ENCODE measurements at regions not wholly inside any gene's neighbourhood (a gene's known extent, or its start where the extent isn't known, plus 50 kb on each side); places are given as distances from the start of the nearest gene placed in this dataset.
"Not testable (repeated sequence)": the region's sequence is repeated elsewhere in the genome, so short reads cannot be mapped to it uniquely, and the experiment has no call there.

GRCh38 chr5:28421141-28421540 is 1382.8 kb upstream of the CDH9 start:
- DNase-seq, result no peak

DNA sequence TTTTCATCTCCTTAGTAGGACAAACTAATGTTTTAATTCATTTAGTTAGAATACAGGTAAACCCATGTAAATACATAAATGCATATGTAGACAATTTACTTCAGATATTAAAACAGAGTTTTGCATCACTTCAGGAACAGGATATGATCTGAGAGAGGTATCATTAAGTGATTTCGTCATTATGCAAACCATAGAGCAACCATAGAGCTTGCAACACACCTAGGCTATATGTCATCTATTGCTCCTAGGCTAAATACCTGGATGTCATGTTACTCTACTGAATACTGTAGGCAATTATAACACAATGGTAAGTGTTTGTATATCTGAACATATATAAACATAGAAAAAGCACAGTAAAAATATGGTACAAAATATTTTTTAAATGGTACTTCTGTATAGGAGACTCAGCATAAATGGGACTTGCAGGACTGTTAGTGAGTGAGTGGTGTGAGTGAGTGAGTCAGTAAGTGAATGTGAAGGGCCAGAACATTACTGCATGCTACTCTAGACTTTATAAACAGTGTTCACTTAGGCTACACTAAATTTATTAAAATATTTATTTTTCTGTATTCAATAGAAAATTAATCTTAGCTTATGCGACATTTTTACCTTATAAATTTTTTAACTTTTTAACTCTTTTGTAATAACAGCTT is 1377.5 kb upstream of the CDH9 start:
- DNase-seq, result no peak

DNA sequence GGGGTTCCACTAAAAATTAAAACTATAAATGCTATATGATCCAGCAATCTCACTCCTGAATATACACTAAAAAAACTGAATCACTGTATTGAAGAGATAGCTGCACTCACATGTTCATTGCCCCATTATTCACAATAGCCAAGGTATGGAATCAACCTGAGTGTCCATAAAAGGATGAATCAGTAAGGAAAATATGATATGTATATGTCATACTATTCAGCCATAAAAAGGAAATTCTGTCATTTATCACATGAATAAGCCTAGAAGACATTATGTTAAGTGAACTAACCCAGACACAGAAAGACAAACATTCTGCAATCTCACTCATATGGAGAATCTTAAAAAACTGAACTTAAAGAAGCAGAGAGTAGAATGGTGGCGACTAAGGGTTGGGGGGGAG is 1376.2 kb upstream of the CDH9 start:
- no peak for DNase-seq

DNA sequence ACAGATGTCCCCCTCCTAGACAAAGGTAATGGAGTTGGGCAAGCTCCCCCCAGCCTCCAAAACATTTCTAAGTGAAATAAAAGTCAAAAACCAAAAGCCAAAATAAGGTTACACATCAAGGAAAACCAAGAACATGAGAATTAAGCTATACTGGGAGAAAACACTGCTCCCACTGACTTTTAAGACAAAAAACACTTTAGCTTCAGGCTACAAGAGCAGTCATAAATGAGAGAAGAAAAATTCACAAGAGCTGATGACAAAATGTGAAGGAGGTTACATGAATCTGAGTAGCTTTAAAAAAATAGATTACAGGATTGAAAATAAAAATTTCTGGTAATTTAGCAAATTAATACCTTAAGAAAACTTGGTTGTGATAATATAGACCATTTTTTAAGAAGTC is 1370.3 kb upstream of the CDH9 start:
- no peak for DNase-seq

DNA sequence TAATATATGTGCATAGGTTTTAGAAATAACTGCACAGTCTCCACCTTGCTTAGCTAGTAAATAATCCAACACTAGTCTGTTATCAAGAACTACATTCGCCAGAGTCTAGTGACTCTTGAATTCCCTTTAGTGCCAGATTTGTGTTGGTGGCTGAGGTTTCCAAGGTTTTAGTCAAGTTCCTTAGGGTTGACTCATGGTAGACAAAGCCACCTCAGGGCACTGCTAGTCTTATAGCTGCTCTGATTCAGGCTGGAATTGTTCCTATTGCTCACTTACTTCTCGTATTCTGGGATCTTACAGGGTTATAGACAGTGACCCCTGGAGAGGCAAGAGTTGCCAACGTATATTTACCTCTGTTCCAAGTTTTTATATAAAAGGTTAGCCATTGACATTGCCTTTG is 1369.8 kb upstream of the CDH9 start:
- DNase-seq, result no peak

DNA sequence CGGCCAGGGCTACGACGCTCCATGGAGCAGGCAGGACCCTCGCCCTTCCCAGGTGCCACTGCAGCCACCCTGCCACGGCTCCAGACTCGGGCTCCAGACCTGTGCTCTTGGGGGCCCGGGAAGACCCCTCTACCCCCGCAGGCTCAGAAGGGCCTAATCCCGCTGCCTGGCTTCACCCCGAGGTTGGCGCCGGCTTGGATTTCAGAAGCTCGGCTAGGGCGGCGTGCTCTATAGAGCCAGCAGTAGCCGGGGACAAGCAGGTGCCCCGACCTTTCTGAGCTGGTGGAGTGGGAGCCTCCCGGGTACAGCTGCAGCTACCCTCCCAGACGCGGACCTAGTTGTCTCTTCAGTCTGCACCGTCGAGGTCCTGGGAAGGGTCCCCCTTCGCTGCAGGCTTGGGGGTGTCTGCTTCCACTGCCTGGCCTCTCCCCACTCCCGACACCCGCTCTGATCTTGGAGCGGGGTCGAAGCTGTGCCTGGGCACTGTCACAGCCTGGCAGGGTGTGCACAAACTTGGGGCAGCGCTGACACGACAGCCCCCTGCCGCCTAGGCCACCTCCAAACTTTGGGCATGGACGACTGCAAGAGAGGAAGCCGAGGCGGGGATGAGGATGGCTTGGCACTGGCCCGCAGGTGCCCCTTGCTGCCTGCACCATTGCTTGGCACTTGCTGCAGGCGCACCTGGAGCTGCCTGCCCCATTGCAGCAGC is 1366.1 kb upstream of the CDH9 start:
- DNase-seq, result no peak

DNA sequence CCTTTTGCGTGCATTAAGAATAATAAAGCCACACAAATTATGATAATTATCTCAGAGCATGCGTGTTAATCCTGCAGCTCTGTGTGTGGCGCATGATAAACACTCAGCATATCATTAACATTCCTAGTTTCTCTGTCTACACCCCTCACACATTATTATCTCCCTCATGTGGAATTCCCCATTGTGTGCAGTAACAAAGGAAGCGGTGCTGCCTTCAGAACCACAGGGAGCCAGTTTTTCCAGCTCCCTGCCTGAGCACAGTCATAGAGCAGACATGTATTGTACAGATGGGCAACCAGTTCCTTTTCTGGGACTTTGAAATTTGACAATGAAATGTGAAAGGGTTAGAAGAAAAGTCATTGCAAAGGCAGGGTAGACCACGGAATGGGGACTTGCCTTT is 1365.5 kb upstream of the CDH9 start:
- no peak for DNase-seq

- no peak for DNase-seq
Measured at GRCh38 chr5:28402590-28403301, 1364.4 kb upstream of the CDH9 start.

GRCh38 chr5:28400076-28400475 is 1361.7 kb upstream of the CDH9 start:
- DNase-seq, result no peak

DNA sequence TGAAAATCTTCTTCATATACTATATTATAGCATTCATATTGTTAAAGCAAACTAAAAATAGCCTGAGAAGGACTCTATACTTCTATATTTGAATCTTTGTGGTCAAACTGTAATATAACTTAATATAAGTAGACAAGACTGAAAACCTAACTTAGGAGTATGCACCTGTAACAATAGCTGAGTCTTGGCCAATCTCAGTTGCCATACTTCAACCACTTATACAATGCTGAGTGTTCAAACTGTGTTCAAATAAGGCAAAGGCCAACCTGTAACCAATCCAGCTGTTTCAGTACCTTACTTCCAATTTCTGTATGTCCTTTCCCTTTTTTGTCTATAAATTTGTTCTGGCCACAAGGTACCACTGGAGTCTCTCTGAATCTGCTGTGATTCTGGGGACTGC is 1360.8 kb upstream of the CDH9 start:
- no peak for DNase-seq

- no peak for DNase-seq
Measured at GRCh38 chr5:28398185-28398584, 1359.8 kb upstream of the CDH9 start.

GRCh38 chr5:28397502-28397941 is 1359.1 kb upstream of the CDH9 start:
- DNase-seq, result no peak

DNA sequence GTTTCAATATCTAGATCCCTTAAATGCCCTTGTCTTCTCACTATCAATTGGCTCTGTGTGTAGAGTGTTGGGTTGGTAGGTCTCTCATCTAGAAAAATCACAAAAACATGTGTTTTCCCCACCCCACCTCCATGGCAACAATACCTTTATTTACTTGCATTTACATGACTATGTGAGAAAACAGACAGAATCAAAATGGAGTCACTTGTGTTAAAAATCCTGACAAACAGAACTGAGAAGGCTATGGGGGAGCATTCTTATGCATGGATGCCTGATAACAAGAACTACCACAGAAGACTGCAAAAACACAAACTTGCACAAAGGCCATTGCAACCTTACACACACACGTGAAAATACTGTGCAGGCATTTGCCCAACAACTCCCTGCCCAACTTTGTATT is 1352.9 kb upstream of the CDH9 start:
- DNase-seq, result no peak

- no peak for DNase-seq
Measured at GRCh38 chr5:28390341-28390740, 1352.0 kb upstream of the CDH9 start.

DNA sequence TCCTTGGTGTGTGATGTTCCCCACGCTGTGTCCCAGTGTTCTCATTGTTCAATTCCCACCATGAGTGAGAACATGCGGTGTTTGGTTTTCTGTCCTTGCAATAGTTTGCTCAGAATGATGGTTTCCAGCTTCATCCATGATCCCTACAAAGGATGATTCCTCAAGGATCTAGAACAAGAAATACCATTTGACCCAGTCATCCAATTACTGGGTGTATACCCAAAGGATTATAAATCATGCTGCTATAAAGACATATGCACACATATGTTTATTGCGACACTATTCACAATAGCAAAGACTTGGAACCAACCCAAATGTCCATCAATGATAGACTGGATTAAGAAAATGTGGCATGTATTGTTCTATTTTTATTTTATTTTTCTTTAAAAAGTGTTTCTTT is 1351.3 kb upstream of the CDH9 start:
- DNase-seq, result not testable (repeated sequence)

DNA sequence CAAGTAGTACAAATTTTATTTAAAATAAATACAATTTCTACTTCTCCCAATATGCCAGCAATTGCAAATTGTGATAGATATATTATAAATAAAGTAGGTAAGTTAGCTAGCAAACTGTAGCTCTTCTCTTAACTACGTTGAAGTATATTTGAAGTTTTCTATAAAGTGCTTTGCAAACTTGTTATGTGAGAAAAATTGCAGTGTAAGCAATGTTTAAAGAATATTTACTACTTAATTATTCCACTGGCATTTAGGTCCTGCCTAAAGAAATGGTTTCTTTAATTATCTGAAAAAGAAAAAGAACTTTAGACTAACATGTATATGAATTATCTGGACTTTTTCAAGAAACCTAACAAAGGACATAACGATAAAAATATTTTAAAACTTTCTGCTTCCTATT is 1350.0 kb upstream of the CDH9 start:
- no peak for DNase-seq

DNA sequence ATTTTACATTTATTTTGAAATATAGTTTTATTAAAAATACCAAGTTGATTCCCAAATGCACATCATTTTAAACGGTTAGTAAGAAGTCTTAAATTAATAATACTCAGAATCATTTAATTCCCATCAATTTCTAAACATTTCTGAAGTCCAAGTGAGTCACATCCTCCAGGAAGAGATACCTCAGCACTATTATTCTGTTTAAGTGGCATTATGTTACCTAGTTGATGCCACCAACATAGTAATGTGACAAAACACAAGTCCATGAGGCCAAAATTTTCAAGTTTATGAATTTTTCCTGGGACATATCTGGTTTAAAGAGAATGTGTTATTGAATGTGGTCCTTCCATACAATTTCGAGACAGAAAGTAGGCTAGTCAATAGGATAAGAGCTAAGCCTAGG is 1348.3 kb upstream of the CDH9 start:
- DNase-seq, result no peak

- no peak for DNase-seq
Measured at GRCh38 chr5:28380167-28380566, 1341.8 kb upstream of the CDH9 start.

DNA sequence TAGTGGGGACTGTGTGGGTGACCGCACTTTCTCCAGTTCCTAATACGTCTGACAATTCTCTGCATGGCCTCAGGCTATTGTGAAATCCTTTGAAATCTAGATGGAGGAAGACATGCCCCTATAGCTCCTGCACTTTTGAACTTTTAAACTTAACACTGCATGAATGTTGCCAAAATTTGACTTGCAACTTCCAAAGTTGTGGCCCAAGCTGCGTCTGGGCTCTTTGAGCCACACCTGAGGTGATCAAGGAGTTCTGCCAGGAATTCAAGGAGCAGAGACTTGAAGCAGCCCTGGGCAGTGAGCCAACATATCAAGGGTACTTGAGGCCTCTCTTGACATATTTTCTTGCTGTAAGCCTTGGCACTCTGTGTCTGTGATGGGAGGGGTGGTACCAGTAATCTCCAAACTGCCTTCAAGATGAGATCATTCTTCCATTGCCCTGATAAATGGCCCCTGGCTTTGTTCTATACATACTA is 1336.1 kb upstream of the CDH9 start:
- DNase-seq, result no peak

DNA sequence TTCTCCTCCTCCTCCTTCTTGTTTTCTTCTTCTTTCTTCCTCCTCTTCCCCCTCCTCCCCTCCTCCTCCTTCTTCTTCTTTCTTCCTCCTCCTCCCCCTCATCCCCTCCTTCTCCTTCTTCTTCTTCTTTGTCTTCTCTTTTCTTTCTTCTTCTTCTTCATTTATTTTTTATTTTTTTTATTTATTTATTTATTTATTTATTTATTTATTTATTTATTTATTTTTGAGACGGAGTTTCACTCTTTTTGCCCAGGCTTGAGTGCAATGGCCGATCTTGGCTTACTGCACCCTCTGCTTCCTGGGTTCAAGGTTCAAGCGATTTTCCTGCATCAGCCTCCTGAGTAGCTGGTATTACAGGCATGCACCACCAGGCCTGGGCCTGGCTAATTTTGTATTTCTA is 1332.5 kb upstream of the CDH9 start:
- DNase-seq, result no peak

DNA sequence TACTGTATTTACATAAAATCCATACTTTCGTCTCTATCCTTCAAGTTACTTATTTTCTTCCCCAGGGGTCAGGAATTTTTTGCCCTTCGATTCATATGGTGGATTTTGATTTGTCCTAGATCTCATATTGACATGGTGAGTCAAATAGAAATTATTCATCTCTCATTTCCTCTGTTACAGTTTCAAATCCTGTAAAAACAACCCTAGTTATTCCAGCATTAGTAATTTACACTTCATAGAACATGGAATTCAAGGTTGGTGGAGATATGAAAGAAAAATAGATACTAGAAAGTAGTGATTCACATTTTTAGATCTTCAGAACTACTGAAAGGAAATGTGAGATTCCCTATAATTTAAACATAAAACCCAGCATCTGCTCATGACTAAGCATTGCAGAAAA is 1331.0 kb upstream of the CDH9 start:
- DNase-seq, result no peak

DNA sequence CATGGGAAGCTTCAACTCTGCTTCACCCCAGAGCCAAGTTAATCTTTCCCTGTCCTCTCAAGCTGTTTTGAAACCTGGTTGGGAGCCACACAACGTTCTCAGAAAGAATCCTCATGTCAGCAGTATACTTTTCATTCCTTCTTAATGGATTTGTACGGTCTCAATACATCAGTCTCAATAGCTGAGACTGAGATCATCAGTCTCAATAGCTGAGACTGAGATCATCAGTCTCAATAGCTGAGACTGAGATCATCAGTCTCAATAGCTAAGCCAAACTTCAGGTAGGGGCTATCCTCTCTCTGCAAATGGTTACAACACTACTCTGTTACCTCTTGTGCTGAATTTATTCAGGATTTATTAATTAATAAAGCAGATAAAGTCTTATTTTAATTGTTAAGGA is 1317.4 kb upstream of the CDH9 start:
- no peak for DNase-seq

GRCh38 chr5:28346696-28347095 is 1308.3 kb upstream of the CDH9 start:
- DNase-seq, result no peak

DNA sequence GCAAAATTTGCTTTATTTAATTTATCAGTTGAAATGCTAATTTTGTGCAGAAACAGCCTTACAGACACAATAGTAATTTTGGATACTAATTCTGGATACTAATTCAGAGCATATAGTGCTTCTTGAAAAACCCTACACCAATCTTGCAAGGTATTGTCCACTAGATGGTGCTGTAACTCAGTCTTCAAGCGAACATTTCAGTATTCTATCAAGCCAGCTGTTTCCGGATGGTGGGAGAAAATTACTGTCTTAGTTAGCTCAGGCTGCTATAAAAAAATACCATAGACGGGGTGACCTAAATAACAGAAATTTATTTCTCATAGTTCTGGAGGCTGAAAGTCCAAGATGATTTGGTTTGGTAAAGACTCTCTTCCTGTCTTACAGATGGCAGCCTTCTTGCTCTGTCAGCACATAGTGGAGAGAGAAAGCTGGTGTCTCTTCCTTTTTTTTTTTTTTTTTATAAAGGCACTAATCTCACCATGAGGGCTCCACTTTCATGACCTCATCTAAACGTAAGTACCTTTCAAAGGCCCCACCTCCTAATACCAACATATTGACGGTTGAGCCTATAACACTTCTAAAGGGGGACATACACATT is 1306.5 kb upstream of the CDH9 start:
- DNase-seq, result no peak

Data from stimulated activated naive CD4-positive, alpha-beta T cell (primary cell).